ENCODE measurements at regions not wholly inside any gene's neighbourhood (a gene's known extent, or its start where the extent isn't known, plus 50 kb on each side); places are given as distances from the start of the nearest gene placed in this dataset.

- H3K9me3 ChIP-seq (replicated peaks; ENCODE audit: control insufficient read depth, insufficient read depth, low read length): peaks cover 3% of the 10 kb centered on the region; the same call in 1 of the 3 replicates
- intact Hi-C loops (cut with micrococcal nuclease; ENCODE audit: unreplicated experiment): no loop called here
- H3K36me3 ChIP-seq (ENCODE audit: control insufficient read depth in 2 of 2, insufficient read depth in 2 of 2, low read length in 1 of 2): no peaks in the 10 kb centered on the region
- in situ Hi-C loops (cut with MboI): no loop called here
- CTCF ChIA-PET: interaction anchor here (0.8 to 1.5 kb wide), 3 partner anchors 11 to 377 kb away, joined by 3 to 6 read pairs (median 4); no protein-coding TSS in a partner anchor
- H2AFZ ChIP-seq (ENCODE audit: control insufficient read depth, low read depth, low read length): no peak overlapping the region
- BruUV-seq (replicated peaks): no TSS peak
- H3K27ac ChIP-seq (ENCODE audit: control insufficient read depth, insufficient read depth): no peak overlapping the region
- TF ChIP-seq BRCA1 (IDR thresholded peaks at IDR 0.05; ENCODE audit: low read depth, low read length) (no peak), CBX5 (IDR thresholded peaks at IDR 0.05; ENCODE audit: low read depth) (no peak), STAT1 (conservative IDR thresholded peaks at IDR 0.05) (no peak), ZBTB40 (IDR thresholded peaks at IDR 0.05; ENCODE audit: borderline replicate concordance) (no peak), SRF (IDR thresholded peaks at IDR 0.05; ENCODE audit: low read depth in 2 of 2, low read length in 2 of 2) (no peak), PML (IDR thresholded peaks at IDR 0.05; ENCODE audit: low read length) (no peak), FOS (IDR thresholded peaks at IDR 0.05; ENCODE audit: borderline replicate concordance, extremely low read depth, insufficient read length) (no peak), USF1 (IDR thresholded peaks at IDR 0.05; ENCODE audit: borderline replicate concordance, extremely low read length, insufficient read depth, low read depth, low read length) (no peak), IKZF1 (conservative IDR thresholded peaks at IDR 0.05) (no peak), RUNX3 (IDR thresholded peaks at IDR 0.05; ENCODE audit: low read length) (no peak)
- no peak overlapping the region for H3K9ac ChIP-seq (ENCODE audit: control insufficient read depth, insufficient read depth, low read length)
- RAD21 ChIA-PET (ENCODE audit: unreplicated experiment): no interaction called here
- H3K4me1 ChIP-seq (ENCODE audit: control insufficient read depth, insufficient read depth, low read length): no peaks in the 10 kb centered on the region
- no peak for ATAC-seq
- no peak for DNase-seq (ENCODE audit: low read depth, low spot score)
- H4K20me1 ChIP-seq (ENCODE audit: control insufficient read depth, insufficient read depth): no peaks in the 10 kb centered on the region
- no peak for FAIRE-seq
- WGBS (ENCODE audit: insufficient coverage, insufficient replicate concordance, low lambda C conversion rate, missing lambda C conversion rate): 42% methylated on average over 5 of the region's 5 CpGs
- no peak overlapping the region for H3K4me2 ChIP-seq (ENCODE audit: control insufficient read depth, insufficient read depth)
- POLR2A ChIA-PET: interaction anchor here (0.6 kb wide), 1 partner anchor 470 kb away, joined by 3 read pairs; no protein-coding TSS in a partner anchor
- SMC1A ChIA-PET (ENCODE audit: uncharacterized antibody, unreplicated experiment): interaction anchor here (1.1 kb wide), 1 partner anchor 13 kb away, joined by 3 read pairs; no protein-coding TSS in a partner anchor
- no peaks in the 10 kb centered on the region for H3K79me2 ChIP-seq (ENCODE audit: control insufficient read depth, insufficient read depth, low read length)
- H3K27me3 ChIP-seq (replicated peaks in 1 of 2; ENCODE audit: control insufficient read depth in 2 of 2, insufficient read depth in 2 of 2, low read length in 1 of 2): no peaks in the 10 kb centered on the region
- no peak overlapping the region for H3K4me3 ChIP-seq
Measured at GRCh38 chr14:59017285-59017965, 171.0 kb upstream of the DAAM1 start.

Measured in GM12878 (cell line).